ENCODE measurements at regions not wholly inside any gene's neighbourhood (a gene's known extent, or its start where the extent isn't known, plus 50 kb on each side); places are given as distances from the start of the nearest gene placed in this dataset.

- H3K4me1 Mint-ChIP-seq (ENCODE audit: low read depth), result peaks cover 14% of the 10 kb centered on the region
- H3K27me3 Mint-ChIP-seq, result no peaks in the 10 kb centered on the region
- no peak for TF ChIP-seq CTCF (IDR thresholded peaks at IDR 0.05; ENCODE audit: unreplicated experiment)
- no peaks in the 10 kb centered on the region for H3K9me3 Mint-ChIP-seq (ENCODE audit: low read depth)
- no peak for DNase-seq (ENCODE audit: low spot score, unreplicated experiment)
- H3K4me3 Mint-ChIP-seq (ENCODE audit: low read depth), result peak overlapping the region; percentile 90
- H3K27ac Mint-ChIP-seq, result peak overlapping the region; percentile 97
- H3K36me3 Mint-ChIP-seq (ENCODE audit: insufficient read depth), result peaks cover 4% of the 10 kb centered on the region
These were observed 62.5 kb upstream of the IRF2 start for GRCh38 chr4:184536881-184537248.

- Mint-ChIP-seq H3K4me1 (ENCODE audit: low read depth) (peaks cover 14% of the 10 kb centered on the region), H3K9me3 (ENCODE audit: low read depth) (no peaks in the 10 kb centered on the region), H3K4me3 (ENCODE audit: low read depth) (peak overlapping the region; percentile 90), H3K27ac (peak overlapping the region; percentile 97), H3K36me3 (ENCODE audit: insufficient read depth) (peaks cover 4% of the 10 kb centered on the region), H3K27me3 (no peaks in the 10 kb centered on the region)
- no peak for DNase-seq (ENCODE audit: low spot score, unreplicated experiment)
- no peak for TF ChIP-seq CTCF (IDR thresholded peaks at IDR 0.05; ENCODE audit: unreplicated experiment)
These were observed 61.9 kb upstream of the IRF2 start for GRCh38 chr4:184536065-184536880.

- TF ChIP-seq CTCF (IDR thresholded peaks at IDR 0.05; ENCODE audit: unreplicated experiment), result no peak
- Mint-ChIP-seq H3K27ac (no peak overlapping the region), H3K36me3 (ENCODE audit: insufficient read depth) (peaks cover 4% of the 10 kb centered on the region), H3K9me3 (ENCODE audit: low read depth) (no peaks in the 10 kb centered on the region), H3K4me1 (ENCODE audit: low read depth) (peaks cover 14% of the 10 kb centered on the region), H3K4me3 (ENCODE audit: low read depth) (no peak overlapping the region), H3K27me3 (no peaks in the 10 kb centered on the region)
- no peak for DNase-seq (ENCODE audit: low spot score, unreplicated experiment)
These were observed 60.4 kb upstream of the IRF2 start for GRCh38 chr4:184534511-184535391.

GRCh38 chr4:184533908-184534307, 59.6 kb upstream of the IRF2 start:
- no peak for DNase-seq (ENCODE audit: low spot score, unreplicated experiment)
- Mint-ChIP-seq H3K27me3 (no peaks in the 10 kb centered on the region), H3K9me3 (ENCODE audit: low read depth) (no peaks in the 10 kb centered on the region), H3K36me3 (ENCODE audit: insufficient read depth) (peaks cover 4% of the 10 kb centered on the region), H3K4me3 (ENCODE audit: low read depth) (no peak overlapping the region), H3K4me1 (ENCODE audit: low read depth) (peaks cover 14% of the 10 kb centered on the region), H3K27ac (no peak overlapping the region)
- TF ChIP-seq CTCF (IDR thresholded peaks at IDR 0.05; ENCODE audit: unreplicated experiment), result no peak

GRCh38 chr4:184531008-184531407, 56.7 kb upstream of the IRF2 start:
- Mint-ChIP-seq H3K4me3 (ENCODE audit: low read depth) (no peak overlapping the region), H3K36me3 (ENCODE audit: insufficient read depth) (peaks cover 9% of the 10 kb centered on the region), H3K27ac (no peak overlapping the region), H3K27me3 (no peaks in the 10 kb centered on the region), H3K9me3 (ENCODE audit: low read depth) (peaks cover 11% of the 10 kb centered on the region), H3K4me1 (ENCODE audit: low read depth) (peaks cover 3% of the 10 kb centered on the region)
- TF ChIP-seq CTCF (IDR thresholded peaks at IDR 0.05; ENCODE audit: unreplicated experiment), result no peak
- no peak for DNase-seq (ENCODE audit: low spot score, unreplicated experiment)

All from progenitor cell of endocrine pancreas (in vitro differentiated cells).